Left ventricle myocardium inferior (tissue), 1 donor: ENCODE measurements at regions not wholly inside any gene's neighbourhood (a gene's known extent, or its start where the extent isn't known, plus 50 kb on each side); places are given as distances from the start of the nearest gene placed in this dataset.

Experiments used
- DNase-seq: peaks from one replicate; pipeline ENCODE4 v3.0.0-alpha.2; 2020
- H3K27ac ChIP-seq: fragments of 200-600 bp; replicated peaks from 2 replicates; pipeline ENCODE4 v1.8.0; 2021
- H3K27me3 ChIP-seq: fragments of 200-600 bp; 2 replicates; pipeline ENCODE4 v1.8.0; 2021; ENCODE audit warnings: low read depth
- H3K36me3 ChIP-seq: fragments of 200-600 bp; 2 replicates; pipeline ENCODE4 v1.8.0; 2021
- H3K4me1 ChIP-seq: fragments of 200-600 bp; 2 replicates; pipeline ENCODE4 v1.8.0; 2021
- H3K4me3 ChIP-seq: fragments of 200-600 bp; 2 replicates; pipeline ENCODE4 v1.8.0; 2021; ENCODE audit warnings: mild to moderate bottlenecking, moderate library complexity
- H3K9me3 ChIP-seq: fragments of 200-600 bp; replicated peaks from 2 replicates; pipeline ENCODE4 v1.8.0; 2021
- CTCF ChIP-seq: fragments of 200-600 bp; IDR thresholded peaks from 2 replicates; pipeline ENCODE4 v1.8.0; 2021; ENCODE audit warnings: antibody characterized with exemption, mild to moderate bottlenecking, borderline replicate concordance
- intact Hi-C: fragments of 100-400 bp; cut with micrococcal nuclease; formaldehyde crosslinking; loops from one replicate; pipeline ENCODE4 v1.11.0; 2022
- donor health status: DM: no; HTN: yes; CAD: no; lungs with severe emphysema.

- no peaks in the 10 kb centered on the region for H3K36me3 ChIP-seq
- no peak for TF ChIP-seq CTCF
- intact Hi-C loops, result no loop called here
- DNase-seq, result no peak
- no peak overlapping the region for H3K27ac ChIP-seq
- peaks cover 1% of the 10 kb centered on the region for H3K9me3 ChIP-seq
- H3K4me3 ChIP-seq, result no peak overlapping the region
- no peaks in the 10 kb centered on the region for H3K27me3 ChIP-seq
- H3K4me1 ChIP-seq, result no peaks in the 10 kb centered on the region
Observed at GRCh38 chr7:124460056-124460450, 305.5 kb downstream of the GPR37 start.

- TF ChIP-seq CTCF, result no peak
- no peak overlapping the region for H3K27ac ChIP-seq
- no peak for DNase-seq
Observed at GRCh38 chr7:124459101-124460055, 306.2 kb downstream of the GPR37 start.

GRCh38 chr7:124457841-124458240 lies 307.8 kb downstream of the GPR37 start:
- H3K36me3 ChIP-seq, result no peaks in the 10 kb centered on the region
- H3K9me3 ChIP-seq, result no peaks in the 10 kb centered on the region
- TF ChIP-seq CTCF, result no peak
- no peak overlapping the region for H3K4me3 ChIP-seq
- no peak for DNase-seq
- intact Hi-C loops, result no loop called here
- H3K27me3 ChIP-seq, result no peaks in the 10 kb centered on the region
- H3K4me1 ChIP-seq, result no peaks in the 10 kb centered on the region
- H3K27ac ChIP-seq, result no peak overlapping the region

More at GRCh38 chr7:124459101-124460055, 306.2 kb downstream of the GPR37 start:
- no peaks in the 10 kb centered on the region for H3K36me3 ChIP-seq
- no peak overlapping the region for H3K4me3 ChIP-seq
- H3K9me3 ChIP-seq, result no peaks in the 10 kb centered on the region
- no peaks in the 10 kb centered on the region for H3K27me3 ChIP-seq
- intact Hi-C loops, result no loop called here
- H3K4me1 ChIP-seq, result no peaks in the 10 kb centered on the region

GRCh38 chr7:124456286-124456685 lies 309.3 kb downstream of the GPR37 start:
- Histone ChIP-seq H3K9me3 (no peaks in the 10 kb centered on the region), H3K27me3 (no peaks in the 10 kb centered on the region), H3K4me1 (no peaks in the 10 kb centered on the region), H3K4me3 (no peak overlapping the region), H3K36me3 (no peaks in the 10 kb centered on the region), H3K27ac (no peak overlapping the region)
- no peak for TF ChIP-seq CTCF
- intact Hi-C loops, result no loop called here
- no peak for DNase-seq

GRCh38 chr7:124452186-124452585 lies 313.4 kb downstream of the GPR37 start:
- Histone ChIP-seq H3K36me3 (no peaks in the 10 kb centered on the region), H3K27ac (no peak overlapping the region), H3K4me3 (no peak overlapping the region), H3K9me3 (no peaks in the 10 kb centered on the region), H3K4me1 (no peaks in the 10 kb centered on the region), H3K27me3 (no peaks in the 10 kb centered on the region)
- no peak for DNase-seq
- intact Hi-C loops, result no loop called here
- no peak for TF ChIP-seq CTCF
